ENCODE measurements at regions not wholly inside any gene's neighbourhood (a gene's known extent, or its start where the extent isn't known, plus 50 kb on each side); places are given as distances from the start of the nearest gene placed in this dataset.

DNA sequence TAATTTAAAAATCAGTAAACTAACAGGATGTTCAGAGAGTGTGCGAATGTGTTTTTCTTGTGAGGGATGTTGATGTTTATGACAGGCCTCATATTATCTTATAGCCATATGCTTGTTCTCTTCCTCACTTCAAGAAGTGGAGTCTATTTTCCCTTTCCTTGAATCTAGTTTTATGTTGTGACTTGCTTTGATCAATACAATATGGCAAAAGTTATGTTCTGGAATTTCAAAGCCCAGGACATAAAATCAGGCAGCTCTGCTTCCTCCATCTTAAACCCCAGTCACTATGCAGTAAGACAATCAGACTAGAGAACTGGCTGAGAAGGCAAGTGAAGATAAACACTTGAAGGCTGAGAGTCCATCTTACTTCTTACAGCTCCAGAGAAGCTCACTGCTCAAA lies 585.1 kb upstream of the NETO1 start:
- TF ChIP-seq, protein P1, sequence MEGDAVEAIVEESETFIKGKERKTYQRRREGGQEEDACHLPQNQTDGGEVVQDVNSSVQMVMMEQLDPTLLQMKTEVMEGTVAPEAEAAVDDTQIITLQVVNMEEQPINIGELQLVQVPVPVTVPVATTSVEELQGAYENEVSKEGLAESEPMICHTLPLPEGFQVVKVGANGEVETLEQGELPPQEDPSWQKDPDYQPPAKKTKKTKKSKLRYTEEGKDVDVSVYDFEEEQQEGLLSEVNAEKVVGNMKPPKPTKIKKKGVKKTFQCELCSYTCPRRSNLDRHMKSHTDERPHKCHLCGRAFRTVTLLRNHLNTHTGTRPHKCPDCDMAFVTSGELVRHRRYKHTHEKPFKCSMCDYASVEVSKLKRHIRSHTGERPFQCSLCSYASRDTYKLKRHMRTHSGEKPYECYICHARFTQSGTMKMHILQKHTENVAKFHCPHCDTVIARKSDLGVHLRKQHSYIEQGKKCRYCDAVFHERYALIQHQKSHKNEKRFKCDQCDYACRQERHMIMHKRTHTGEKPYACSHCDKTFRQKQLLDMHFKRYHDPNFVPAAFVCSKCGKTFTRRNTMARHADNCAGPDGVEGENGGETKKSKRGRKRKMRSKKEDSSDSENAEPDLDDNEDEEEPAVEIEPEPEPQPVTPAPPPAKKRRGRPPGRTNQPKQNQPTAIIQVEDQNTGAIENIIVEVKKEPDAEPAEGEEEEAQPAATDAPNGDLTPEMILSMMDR (IDR thresholded peaks at IDR 0.05; ENCODE audit: borderline replicate concordance, control extremely low read depth, extremely low read depth, insufficient read depth, missing control alignments) = no peak
- in situ Hi-C loops (cut with MboI; ENCODE audit: low sequenced_read_pairs, unreplicated experiment) = no loop called here
- no peak for DNase-seq (ENCODE audit: low spot score)

DNA sequence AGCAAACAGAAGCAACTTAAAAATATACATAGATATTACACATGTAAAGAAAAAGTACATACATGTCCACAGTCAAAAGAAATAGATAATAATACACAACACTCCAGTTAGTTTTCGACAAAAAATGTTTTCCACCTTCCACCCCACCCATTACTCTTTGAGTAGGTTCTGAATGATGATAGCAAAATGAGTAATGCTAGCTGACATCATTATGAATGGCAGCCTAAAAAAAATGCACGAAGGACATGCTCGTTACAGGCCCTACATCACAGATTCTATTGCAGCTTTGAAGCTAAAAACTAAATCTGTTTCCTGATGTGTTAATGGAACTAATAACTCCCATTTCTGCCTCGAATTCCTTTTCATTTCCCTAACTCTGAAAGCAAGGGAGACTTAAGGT lies 578.7 kb upstream of the NETO1 start:
- in situ Hi-C loops (cut with MboI; ENCODE audit: low sequenced_read_pairs, unreplicated experiment) = no loop called here
- DNase-seq (ENCODE audit: low spot score) = no peak
- TF ChIP-seq, protein P1 (IDR thresholded peaks at IDR 0.05; ENCODE audit: borderline replicate concordance, control extremely low read depth, extremely low read depth, insufficient read depth, missing control alignments) = no peak

DNA sequence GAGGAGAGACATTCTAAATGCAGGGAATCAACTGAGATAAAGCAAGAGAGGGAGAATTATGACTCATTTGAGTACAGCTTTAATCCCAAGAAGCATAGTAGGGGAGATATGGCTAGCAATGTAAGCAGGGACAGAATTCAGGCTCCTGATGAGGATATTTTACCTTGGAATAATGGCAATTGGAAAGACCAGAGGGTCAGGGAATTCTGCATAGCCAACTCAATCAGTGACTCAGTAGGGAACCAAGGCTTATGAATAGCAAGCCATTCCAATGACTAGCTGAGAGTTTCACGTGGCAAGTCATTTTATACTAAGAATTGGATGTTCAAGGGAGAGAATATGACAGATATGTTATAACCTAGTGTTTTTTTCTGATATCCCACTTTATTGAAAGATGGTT lies 563.8 kb upstream of the NETO1 start:
- no peak for DNase-seq (ENCODE audit: low spot score)
- in situ Hi-C loops (cut with MboI; ENCODE audit: low sequenced_read_pairs, unreplicated experiment) = no loop called here
- TF ChIP-seq, protein P1 (IDR thresholded peaks at IDR 0.05; ENCODE audit: borderline replicate concordance, control extremely low read depth, extremely low read depth, insufficient read depth, missing control alignments) = no peak

DNA sequence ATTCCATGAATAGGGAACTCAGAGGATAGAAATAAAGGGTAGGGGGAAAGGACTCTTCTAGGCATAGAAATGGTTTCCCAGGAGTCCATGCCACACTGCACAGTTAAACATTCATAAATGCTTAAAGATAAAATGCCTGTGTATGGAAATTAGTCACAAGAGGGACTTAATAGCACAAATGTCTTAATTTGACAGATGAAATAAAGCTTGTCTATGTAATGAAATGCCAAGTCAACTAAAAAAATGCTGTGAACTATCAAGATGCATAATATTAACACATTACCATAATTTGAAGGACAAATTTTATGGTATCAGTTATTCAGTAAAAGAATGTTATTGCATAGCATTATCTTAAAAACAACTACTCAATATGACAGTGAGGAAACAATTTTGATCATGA lies 553.2 kb upstream of the NETO1 start:
- in situ Hi-C loops (cut with MboI; ENCODE audit: low sequenced_read_pairs, unreplicated experiment) = no loop called here
- no peak for DNase-seq (ENCODE audit: low spot score)
- TF ChIP-seq, protein P1 (IDR thresholded peaks at IDR 0.05; ENCODE audit: borderline replicate concordance, control extremely low read depth, extremely low read depth, insufficient read depth, missing control alignments) = no peak

- no peak for DNase-seq (ENCODE audit: low spot score)
- in situ Hi-C loops (cut with MboI; ENCODE audit: low sequenced_read_pairs, unreplicated experiment) = no loop called here
- TF ChIP-seq, protein P1 (IDR thresholded peaks at IDR 0.05; ENCODE audit: borderline replicate concordance, control extremely low read depth, extremely low read depth, insufficient read depth, missing control alignments) = no peak
Observed at GRCh38 chr18:73419531-73419930, 551.7 kb upstream of the NETO1 start.

DNA sequence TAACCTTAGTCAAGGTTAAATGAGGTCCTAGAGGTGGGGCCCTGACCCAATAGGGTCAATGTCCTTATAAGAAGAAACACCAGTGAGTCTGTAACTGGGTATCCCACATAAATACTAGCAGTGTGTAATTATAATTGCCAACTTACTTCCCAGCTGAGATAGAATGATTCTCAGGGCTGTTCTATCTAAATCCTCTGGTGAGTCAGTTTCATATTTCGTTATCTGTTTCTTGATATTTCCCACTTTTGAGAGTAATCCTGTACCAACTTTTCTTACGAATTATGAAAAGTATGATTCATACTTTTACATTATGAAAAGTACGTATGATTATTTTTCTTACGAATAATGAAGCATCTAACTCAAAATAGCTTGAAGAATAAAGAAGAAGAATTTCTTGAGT lies 546.8 kb upstream of the NETO1 start:
- no peak for DNase-seq (ENCODE audit: low spot score)
- in situ Hi-C loops (cut with MboI; ENCODE audit: low sequenced_read_pairs, unreplicated experiment) = no loop called here
- TF ChIP-seq, protein P1 (IDR thresholded peaks at IDR 0.05; ENCODE audit: borderline replicate concordance, control extremely low read depth, extremely low read depth, insufficient read depth, missing control alignments) = no peak

DNA sequence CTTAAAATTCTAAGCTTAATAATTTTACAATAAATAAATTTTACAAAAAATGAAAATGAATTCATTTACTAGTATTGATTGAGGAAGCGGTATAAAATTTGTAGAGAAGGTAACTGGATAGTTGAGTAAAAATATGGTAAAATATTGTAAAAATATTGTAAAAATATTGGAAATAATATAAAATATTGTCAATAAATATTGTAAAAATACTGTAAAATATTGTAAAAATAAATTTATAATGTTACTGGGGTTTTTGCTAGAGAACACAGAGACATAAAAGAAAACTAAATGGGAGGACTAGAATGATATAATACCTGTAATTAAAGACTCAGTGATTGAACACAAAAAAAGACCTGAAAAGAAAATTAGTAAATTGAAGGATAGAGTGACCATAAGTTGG lies 546.3 kb upstream of the NETO1 start:
- in situ Hi-C loops (cut with MboI; ENCODE audit: low sequenced_read_pairs, unreplicated experiment) = no loop called here
- TF ChIP-seq, protein P1 (IDR thresholded peaks at IDR 0.05; ENCODE audit: borderline replicate concordance, control extremely low read depth, extremely low read depth, insufficient read depth, missing control alignments) = no peak
- DNase-seq (ENCODE audit: low spot score) = no peak

Data from GM13976 (cell line).